Progenitor cell of endocrine pancreas (in vitro differentiated cells): ENCODE measurements at regions not wholly inside any gene's neighbourhood (a gene's known extent, or its start where the extent isn't known, plus 50 kb on each side); places are given as distances from the start of the nearest gene placed in this dataset.

Experiments used
- DNase-seq: peaks from one replicate; pipeline ENCODE4 v3.0.0; 2021; ENCODE audit warnings: low spot score; ENCODE audit not compliant: unreplicated experiment
- H3K27ac Mint-ChIP-seq: 2 replicates; pipeline ENCODE4 v1.8.0; 2021; ENCODE audit warnings: mild to moderate bottlenecking, moderate library complexity, mixed read lengths
- H3K27me3 Mint-ChIP-seq: 2 replicates; pipeline ENCODE4 v1.8.0; 2021; ENCODE audit warnings: mixed read lengths
- H3K36me3 Mint-ChIP-seq: 2 replicates; pipeline ENCODE4 v1.8.0; 2022; ENCODE audit warnings: mixed read lengths; ENCODE audit not compliant: insufficient read depth
- H3K4me1 Mint-ChIP-seq: 2 replicates; pipeline ENCODE4 v1.8.0; 2021; ENCODE audit warnings: low read depth, mixed read lengths
- H3K4me3 Mint-ChIP-seq: 2 replicates; pipeline ENCODE4 v1.8.0; 2021; ENCODE audit warnings: low read depth, mild to moderate bottlenecking, moderate library complexity, mixed read lengths
- H3K9me3 Mint-ChIP-seq: 2 replicates; pipeline ENCODE4 v1.8.0; 2021; ENCODE audit warnings: low read depth, mixed read lengths
- TF ChIP-seq, protein P1 (sequence below): fragments of 200-600 bp; sonication (generic); IDR thresholded peaks from one replicate; pipeline ENCODE4 v1.5.0; 2021; ENCODE audit warnings: antibody characterized with exemption, mild to moderate bottlenecking; ENCODE audit not compliant: unreplicated experiment

DNA sequence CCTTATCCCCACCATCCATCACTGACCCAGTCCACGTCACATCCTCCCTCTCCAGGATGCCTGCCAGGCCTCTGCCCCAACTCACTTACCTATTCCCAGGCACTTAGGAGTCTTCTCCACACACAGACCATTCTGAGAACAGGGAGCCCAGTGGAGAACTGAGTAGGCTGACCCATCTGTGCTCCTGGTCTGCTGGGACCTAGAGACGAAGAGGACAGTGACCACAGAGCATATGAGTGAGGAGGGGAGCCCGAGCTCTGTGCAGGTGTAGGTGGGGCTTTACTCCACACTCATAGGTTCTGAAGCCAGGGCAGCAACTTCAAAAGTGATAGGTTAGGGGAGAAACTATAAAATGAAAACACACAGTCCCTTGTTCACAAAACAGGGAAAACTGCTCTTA is 130.0 kb downstream of the NDUFA10 start:
- Mint-ChIP-seq H3K4me1 (no peaks in the 10 kb centered on the region), H3K4me3 (no peak overlapping the region), H3K36me3 (no peaks in the 10 kb centered on the region), H3K27me3 (peaks cover 27% of the 10 kb centered on the region), H3K27ac (no peak overlapping the region), H3K9me3 (no peaks in the 10 kb centered on the region)
- TF ChIP-seq, protein P1, sequence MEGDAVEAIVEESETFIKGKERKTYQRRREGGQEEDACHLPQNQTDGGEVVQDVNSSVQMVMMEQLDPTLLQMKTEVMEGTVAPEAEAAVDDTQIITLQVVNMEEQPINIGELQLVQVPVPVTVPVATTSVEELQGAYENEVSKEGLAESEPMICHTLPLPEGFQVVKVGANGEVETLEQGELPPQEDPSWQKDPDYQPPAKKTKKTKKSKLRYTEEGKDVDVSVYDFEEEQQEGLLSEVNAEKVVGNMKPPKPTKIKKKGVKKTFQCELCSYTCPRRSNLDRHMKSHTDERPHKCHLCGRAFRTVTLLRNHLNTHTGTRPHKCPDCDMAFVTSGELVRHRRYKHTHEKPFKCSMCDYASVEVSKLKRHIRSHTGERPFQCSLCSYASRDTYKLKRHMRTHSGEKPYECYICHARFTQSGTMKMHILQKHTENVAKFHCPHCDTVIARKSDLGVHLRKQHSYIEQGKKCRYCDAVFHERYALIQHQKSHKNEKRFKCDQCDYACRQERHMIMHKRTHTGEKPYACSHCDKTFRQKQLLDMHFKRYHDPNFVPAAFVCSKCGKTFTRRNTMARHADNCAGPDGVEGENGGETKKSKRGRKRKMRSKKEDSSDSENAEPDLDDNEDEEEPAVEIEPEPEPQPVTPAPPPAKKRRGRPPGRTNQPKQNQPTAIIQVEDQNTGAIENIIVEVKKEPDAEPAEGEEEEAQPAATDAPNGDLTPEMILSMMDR, result no peak
- no peak for DNase-seq

DNA sequence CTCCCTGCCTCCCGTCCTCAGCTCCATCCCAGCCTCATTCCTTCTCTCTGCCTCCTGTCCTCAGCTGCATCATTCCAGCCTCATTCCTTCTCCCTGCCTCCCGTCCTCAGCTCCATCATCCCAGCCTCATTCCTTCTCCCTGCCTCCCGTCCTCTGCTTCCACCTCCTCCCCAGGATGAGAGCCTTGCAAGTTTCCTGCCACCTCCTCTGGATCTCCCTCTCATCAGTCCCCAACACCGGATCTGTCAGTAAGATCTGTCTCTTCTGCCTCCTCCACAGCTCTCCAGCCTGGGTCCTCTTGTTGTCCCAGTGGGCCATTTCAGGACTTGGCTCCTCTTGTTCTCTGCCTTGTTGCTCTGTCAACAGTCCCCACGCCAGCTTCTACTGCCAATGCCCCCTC is 130.9 kb downstream of the NDUFA10 start:
- no peaks in the 10 kb centered on the region for H3K9me3 Mint-ChIP-seq
- DNase-seq, result no peak
- no peak overlapping the region for H3K4me3 Mint-ChIP-seq
- H3K27ac Mint-ChIP-seq, result no peak overlapping the region
- no peaks in the 10 kb centered on the region for H3K36me3 Mint-ChIP-seq
- TF ChIP-seq, protein P1, result no peak
- no peaks in the 10 kb centered on the region for H3K4me1 Mint-ChIP-seq
- peaks cover 27% of the 10 kb centered on the region for H3K27me3 Mint-ChIP-seq

DNA sequence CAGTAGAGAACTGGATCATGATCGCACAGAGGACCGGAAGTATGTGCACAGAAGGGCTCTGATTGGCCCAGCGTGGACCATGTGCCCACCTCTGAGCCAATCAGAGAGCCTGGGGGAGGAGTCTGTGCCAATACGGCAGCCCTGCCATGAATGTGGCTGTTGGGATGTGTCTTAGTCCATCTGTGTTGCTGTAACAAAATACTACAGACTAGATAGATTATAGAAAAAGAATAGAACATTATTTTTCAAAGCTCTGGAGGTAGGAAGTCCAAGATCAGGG is 132.0 kb downstream of the NDUFA10 start:
- Mint-ChIP-seq H3K9me3 (no peaks in the 10 kb centered on the region), H3K27me3 (peaks cover 27% of the 10 kb centered on the region), H3K4me1 (no peaks in the 10 kb centered on the region), H3K36me3 (no peaks in the 10 kb centered on the region), H3K27ac (no peak overlapping the region), H3K4me3 (no peak overlapping the region)
- no peak for DNase-seq
- TF ChIP-seq, protein P1, result no peak

DNA sequence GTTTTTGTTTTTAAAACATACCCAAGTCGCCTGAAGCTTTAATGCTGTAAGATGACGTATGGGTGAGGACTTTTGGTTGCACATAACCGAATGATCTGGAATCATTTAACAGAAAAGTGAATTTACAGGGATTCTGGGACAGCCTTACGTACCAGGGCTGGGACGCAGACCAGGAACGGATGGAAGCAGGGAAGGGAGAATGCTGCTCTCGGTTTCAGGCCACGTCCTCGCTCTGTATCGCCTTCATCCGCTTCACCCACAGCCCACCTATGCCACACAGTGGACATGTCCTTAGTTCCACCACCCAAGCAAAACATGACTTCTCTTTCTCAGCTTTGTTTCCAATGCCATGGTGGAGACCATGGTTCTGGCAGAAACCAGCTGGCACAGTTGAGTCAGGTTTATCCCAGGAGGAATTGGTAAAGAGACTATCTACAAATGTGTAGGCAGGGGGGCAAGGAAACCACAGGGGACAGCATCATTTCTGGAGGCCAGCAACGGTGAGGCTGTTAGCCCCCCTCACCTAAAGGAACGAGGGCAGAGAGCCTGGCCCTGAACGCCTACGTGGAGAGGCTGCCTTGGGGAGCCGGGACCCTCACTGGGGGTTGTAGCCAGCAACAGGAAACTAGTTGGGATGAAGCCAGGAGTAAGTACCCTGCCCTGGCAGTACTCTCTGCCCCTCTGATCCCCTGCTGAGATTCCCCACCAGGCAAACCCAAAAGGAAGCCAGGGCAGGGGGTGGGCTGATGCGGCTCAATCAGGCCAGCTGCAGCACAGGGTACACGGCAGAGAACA is 132.5 kb downstream of the NDUFA10 start:
- Mint-ChIP-seq H3K36me3 (no peaks in the 10 kb centered on the region), H3K27ac (no peak overlapping the region), H3K4me1 (no peaks in the 10 kb centered on the region), H3K9me3 (no peaks in the 10 kb centered on the region), H3K4me3 (no peak overlapping the region), H3K27me3 (peaks cover 27% of the 10 kb centered on the region)
- TF ChIP-seq, protein P1, result no peak
- no peak for DNase-seq

DNA sequence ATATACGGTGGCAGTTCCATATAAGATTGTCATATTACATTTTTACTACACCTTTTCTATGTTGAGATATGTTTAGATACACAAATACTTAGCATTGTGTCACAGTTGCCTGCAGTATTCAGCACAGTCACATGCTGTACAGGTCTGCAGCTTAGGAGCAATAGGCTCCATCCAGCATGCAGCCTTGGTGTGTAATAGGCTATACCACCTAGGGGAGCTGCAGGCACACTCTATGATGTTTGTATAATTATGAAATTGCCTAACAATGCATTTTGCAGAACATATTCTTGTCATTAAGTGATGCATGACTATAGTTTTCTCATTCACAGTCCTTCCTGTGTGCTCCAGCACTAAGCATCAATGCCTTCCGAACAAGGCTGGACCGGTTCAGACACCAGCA is 133.4 kb downstream of the NDUFA10 start:
- peaks cover 27% of the 10 kb centered on the region for H3K27me3 Mint-ChIP-seq
- peaks cover 3% of the 10 kb centered on the region for H3K9me3 Mint-ChIP-seq
- H3K4me1 Mint-ChIP-seq, result no peaks in the 10 kb centered on the region
- TF ChIP-seq, protein P1, result no peak
- no peak overlapping the region for H3K27ac Mint-ChIP-seq
- H3K36me3 Mint-ChIP-seq, result no peaks in the 10 kb centered on the region
- no peak for DNase-seq
- H3K4me3 Mint-ChIP-seq, result no peak overlapping the region
